GM18517 (cell line): ENCODE measurements at regions not wholly inside any gene's neighbourhood (a gene's known extent, or its start where the extent isn't known, plus 50 kb on each side); places are given as distances from the start of the nearest gene placed in this dataset.
"Not testable (repeated sequence)": the region's sequence is repeated elsewhere in the genome, so short reads cannot be mapped to it uniquely, and the experiment has no call there.

ENCODE experiments used
- ATAC-seq: cut with Tn5 transposase; IDR thresholded peaks from one replicate; pipeline ENCODE4 v1.9.1; 2021; ENCODE audit warnings: mild to moderate bottlenecking, moderate library complexity; ENCODE audit not compliant: unreplicated experiment

DNA sequence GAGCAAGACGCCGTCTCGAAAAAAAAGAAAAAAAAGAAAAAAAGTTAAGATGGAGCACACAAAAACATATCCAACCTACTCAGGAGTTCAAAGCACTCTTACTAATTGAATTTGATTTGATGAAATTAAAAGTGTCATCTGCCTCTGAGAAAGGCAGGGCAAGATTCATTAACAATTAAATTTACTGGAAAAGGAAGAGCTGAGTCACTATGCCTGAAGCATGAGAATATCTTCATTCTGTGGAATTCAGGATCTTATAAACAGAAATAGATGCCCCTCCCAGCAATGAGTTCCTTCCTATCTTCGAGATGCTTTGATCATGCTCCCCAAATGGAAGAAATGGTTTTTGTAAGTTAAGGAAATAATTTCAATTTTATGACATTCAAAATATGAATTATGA lies 61.0 kb upstream of the ST3GAL6 start:
- no peak for ATAC-seq

DNA sequence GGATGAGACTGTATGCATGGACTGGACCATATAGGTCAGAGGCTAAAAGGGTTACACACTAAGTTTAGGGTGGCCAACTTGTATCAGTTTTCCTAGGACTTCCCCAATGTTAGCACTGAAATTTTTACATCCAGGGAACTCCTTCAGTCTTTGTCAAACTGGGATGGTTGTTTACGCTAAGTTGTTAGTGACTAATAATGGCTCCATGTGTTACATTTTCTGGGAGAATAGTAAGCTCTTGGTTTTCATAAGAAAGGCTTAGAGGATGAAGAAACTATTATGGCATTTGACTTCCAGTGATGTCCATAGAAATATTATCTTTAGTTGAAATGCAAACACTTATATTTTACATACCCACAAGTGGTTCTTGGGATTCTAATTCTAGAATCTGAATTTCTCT lies 57.9 kb upstream of the ST3GAL6 start:
- no peak for ATAC-seq

DNA sequence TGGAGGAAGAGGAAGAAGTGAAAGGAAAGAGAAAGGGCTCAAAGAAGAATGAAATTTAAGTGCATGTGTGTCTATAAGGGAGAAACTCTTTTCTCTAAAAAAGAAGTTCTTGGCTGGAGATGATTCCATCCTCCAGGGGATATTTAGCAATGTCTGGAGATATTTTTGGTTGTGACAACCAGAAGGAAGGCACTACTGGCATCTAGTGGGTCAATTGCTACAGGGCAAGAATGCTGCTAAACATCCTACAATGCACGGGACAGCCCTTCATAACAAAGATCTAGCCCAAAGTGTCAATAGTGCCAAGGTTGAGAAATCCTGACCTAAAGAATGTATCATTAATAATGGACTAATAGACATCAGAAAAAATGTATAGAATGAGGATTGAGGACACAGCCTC lies 57.4 kb upstream of the ST3GAL6 start:
- no peak for ATAC-seq

DNA sequence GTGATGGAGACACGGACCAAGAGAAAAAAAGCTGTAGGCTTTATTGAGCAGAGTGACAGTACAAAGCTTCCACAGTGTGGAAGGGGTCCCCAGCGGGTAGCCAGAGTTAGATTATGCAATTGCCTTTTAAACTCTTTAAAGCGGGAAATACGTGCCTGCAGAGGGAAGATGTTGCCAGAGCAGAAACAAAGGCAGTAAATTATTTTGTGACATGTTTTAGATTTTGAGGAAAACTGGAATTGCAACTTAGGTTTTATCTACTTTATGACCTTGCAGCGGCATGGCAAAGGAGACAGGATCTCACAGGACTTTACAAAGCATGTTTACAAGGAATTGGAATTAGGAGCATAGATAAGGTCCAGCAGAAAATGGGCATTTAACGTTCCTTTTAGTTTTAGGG lies 54.5 kb upstream of the ST3GAL6 start:
- not testable (repeated sequence) for ATAC-seq

DNA sequence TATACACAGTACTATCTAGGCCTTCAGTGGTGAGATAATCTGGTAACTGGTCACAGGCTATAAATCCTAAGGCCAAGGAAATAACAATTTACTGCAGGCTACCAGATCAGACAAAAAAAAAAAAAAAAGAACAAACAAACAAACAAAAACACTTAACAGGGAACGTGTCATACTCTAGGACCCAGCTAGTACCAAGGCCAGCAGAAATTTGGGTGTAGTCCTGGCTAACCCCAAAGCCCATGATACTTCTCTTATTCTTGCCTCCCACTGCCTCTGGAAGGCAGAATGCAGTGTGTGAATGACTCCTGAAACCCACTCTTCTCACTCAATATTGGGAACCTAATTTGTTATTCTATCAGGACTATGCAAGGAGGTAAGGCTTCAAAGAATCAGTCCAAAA lies 53.7 kb upstream of the ST3GAL6 start:
- no peak for ATAC-seq

DNA sequence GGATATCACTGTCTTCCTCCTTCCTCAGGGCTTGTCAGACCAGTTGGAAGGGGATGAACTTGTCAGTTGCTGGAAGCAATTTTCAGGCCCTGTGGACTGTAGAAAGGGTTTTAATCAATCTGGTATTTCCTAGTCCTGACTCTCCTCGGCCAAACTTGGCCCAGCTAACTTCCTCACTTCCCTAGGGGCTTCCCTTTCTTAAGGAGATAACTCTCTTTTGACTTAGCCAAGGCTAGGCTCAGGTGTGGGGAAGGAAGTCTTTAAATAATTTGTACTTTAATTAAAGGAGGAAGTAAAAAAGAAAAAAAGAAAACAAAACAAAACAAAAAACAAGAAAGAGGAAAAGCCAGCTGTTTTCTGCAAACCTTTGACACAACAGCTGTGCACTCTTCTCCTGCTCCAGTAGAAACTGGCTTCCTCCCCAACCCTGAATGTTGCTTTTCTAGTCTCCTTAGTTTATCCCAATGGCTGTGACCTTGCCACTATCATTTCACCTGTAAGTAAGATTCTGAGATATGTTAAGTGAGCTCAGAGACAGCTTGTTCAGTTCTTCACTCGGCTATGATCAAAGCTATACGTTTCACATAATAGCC lies 53.0 kb upstream of the ST3GAL6 start:
- ATAC-seq = no peak

DNA sequence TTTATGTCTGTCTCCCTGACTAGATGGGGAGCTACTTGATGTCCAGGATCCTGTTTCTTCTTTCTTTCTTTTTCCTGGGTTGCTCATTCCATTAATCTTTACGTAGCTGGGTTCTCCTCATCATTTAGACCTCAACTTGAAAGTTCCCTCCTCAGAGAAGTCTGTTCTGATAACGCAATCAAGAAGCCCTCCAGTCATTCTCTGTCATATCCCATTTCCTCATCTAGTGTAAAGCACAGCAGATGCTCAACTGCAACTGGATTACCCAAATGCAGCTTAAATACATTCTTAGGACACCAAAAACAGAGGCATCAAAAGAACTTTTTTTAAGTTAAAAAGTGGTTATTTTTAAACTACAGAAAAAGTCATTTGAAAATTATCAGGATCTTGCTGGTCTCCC lies 51.7 kb upstream of the ST3GAL6 start:
- ATAC-seq = no peak

DNA sequence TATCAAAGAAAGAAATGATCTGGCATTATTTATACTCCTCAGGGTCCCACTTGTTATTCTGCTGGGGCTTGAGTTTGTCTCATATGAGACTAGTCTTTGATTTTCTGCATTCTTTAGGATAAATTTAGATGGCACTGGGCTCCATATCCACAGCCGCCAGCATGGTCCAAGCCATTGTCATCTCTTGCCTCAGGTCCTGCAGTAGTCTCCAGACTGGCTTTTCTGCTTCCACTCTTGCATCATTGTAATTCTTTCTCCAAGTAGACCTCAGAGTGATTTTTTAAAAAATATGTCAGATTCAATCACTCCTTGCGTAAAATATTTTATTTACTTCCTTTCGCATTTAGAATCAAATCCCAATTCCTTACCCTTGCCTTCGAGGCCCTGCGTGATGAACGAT lies 50.4 kb upstream of the ST3GAL6 start:
- ATAC-seq = no peak

DNA sequence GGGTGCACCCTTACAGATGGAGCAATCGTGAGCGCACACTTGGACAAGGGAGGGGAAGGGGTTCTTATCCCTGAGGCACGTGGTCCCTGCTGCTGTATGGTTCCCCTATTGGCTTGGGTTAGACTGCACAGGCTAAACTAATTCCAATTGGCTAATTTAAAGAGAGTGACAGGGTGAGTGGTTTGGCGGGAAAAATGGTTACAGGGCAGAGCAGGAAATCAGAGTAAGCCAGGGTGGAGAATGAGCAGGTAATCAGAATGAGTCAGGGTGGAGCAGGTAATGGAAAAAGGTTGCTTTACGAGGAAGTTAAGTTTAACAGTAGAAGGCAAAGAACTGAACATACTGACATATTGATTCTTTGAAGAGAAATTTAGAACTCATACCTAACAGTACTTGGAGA lies 49.8 kb upstream of the ST3GAL6 start:
- ATAC-seq = not testable (repeated sequence)
